Neural cell (in vitro differentiated cells): ENCODE measurements at regions not wholly inside any gene's neighbourhood (a gene's known extent, or its start where the extent isn't known, plus 50 kb on each side); places are given as distances from the start of the nearest gene placed in this dataset.

Experiments used
- CTCF ChIP-seq: fragments of 450-650 bp; IDR thresholded peaks from 2 replicates; pipeline ENCODE4 v1.5.1; 2014; ENCODE audit warnings: antibody characterized with exemption, mild to moderate bottlenecking, moderate library complexity; ENCODE audit not compliant: poor library complexity, severe bottlenecking
- EP300 ChIP-seq: fragments of 450-650 bp; conservative IDR thresholded peaks from 2 replicates; pipeline ENCODE4 v1.6.1; 2014; ENCODE audit warnings: antibody characterized with exemption, mild to moderate bottlenecking, moderate library complexity; ENCODE audit not compliant: poor library complexity, severe bottlenecking
- EZH2 ChIP-seq: fragments of 200-600, 300-800 bp; shearing (Covaris generic), sonication (generic); IDR thresholded peaks from 2 replicates; pipeline ENCODE4 v1.6.1; 2014; ENCODE audit warnings: antibody characterized with exemption, low read length, borderline replicate concordance, mild to moderate bottlenecking; ENCODE audit not compliant: insufficient read depth, poor library complexity, severe bottlenecking
- MXI1 ChIP-seq: fragments of 450-650 bp; conservative IDR thresholded peaks from 2 replicates; pipeline ENCODE4 v1.6.1; 2014; ENCODE audit warnings: antibody characterized with exemption, mild to moderate bottlenecking; ENCODE audit not compliant: poor library complexity, severe bottlenecking
- POLR2AphosphoS5 ChIP-seq: IDR thresholded peaks from 2 replicates; pipeline ENCODE4 v1.6.1; 2012
- RAD21 ChIP-seq: fragments of 450-650 bp; conservative IDR thresholded peaks from 2 replicates; pipeline ENCODE4 v1.6.1; 2014; ENCODE audit warnings: antibody characterized with exemption, mild to moderate bottlenecking, moderate library complexity
- REST ChIP-seq: IDR thresholded peaks from 2 replicates; pipeline ENCODE4 v1.6.1; 2012; ENCODE audit warnings: borderline replicate concordance
- SMC3 ChIP-seq: fragments of 450-650 bp; conservative IDR thresholded peaks from 2 replicates; pipeline ENCODE4 v1.6.1; 2014; ENCODE audit warnings: antibody characterized with exemption, mild to moderate bottlenecking, moderate library complexity; ENCODE audit not compliant: poor library complexity
- TAF1 ChIP-seq: IDR thresholded peaks from 2 replicates; pipeline ENCODE4 v1.6.1; 2012; ENCODE audit warnings: low read depth

- TF ChIP-seq POLR2AphosphoS5 (no peak), CTCF (no peak), TAF1 (no peak), EP300 (no peak), EZH2 (no peak), MXI1 (no peak), SMC3 (no peak), RAD21 (no peak), REST (no peak)
Observed at GRCh38 chr2:146784602-146785001, 1060.2 kb upstream of the ACVR2A start.
